H1 (cell line): ENCODE measurements at regions not wholly inside any gene's neighbourhood (a gene's known extent, or its start where the extent isn't known, plus 50 kb on each side); places are given as distances from the start of the nearest gene placed in this dataset.

Experiments
- TF ChIP-seq, protein P1 (sequence below): IDR thresholded peaks from 2 replicates; pipeline ENCODE4 v1.6.1; 2011; ENCODE audit warnings: low read length, improper control_type of control experiment

DNA sequence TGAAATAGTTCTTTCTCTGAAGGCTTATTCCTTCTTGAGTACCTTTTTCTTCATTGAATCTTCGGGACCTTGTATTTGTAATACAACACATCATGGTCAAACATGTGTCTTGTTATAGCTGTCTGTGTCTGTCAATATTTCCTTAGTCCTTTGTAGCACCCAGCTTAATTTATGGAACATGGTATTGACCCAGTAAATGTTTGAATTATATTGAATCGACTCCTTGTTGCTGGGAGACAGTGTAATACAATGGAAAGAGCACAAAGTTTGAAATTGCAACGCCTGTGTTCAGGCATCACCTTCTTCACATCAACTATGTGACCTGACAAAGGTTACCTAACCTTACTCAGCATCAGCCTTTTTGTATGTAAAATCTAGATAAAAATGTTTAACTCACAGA lies 267.2 kb upstream of the CYRIA start (continued):
- TF ChIP-seq, protein P1, sequence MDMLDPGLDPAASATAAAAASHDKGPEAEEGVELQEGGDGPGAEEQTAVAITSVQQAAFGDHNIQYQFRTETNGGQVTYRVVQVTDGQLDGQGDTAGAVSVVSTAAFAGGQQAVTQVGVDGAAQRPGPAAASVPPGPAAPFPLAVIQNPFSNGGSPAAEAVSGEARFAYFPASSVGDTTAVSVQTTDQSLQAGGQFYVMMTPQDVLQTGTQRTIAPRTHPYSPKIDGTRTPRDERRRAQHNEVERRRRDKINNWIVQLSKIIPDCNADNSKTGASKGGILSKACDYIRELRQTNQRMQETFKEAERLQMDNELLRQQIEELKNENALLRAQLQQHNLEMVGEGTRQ = no peak
- TF ChIP-seq, all 59 proteins: peak for 0
